Cerebellar cortex (tissue), 1 donor: ENCODE measurements at regions not wholly inside any gene's neighbourhood (a gene's known extent, or its start where the extent isn't known, plus 50 kb on each side); places are given as distances from the start of the nearest gene placed in this dataset.

Experiments used
- DNase-seq: peaks from one replicate; pipeline ENCODE4 v3.0.0-alpha.2; 2015; ENCODE audit warnings: low spot score

- DNase-seq = no peak
These were observed 214.9 kb upstream of the ARHGAP24 start for GRCh38 chr4:85260064-85260463.

- no peak for DNase-seq
These were observed 209.7 kb upstream of the ARHGAP24 start for GRCh38 chr4:85265234-85265633.

- DNase-seq = no peak
These were observed 206.8 kb upstream of the ARHGAP24 start for GRCh38 chr4:85268188-85268587.

- DNase-seq = no peak
These were observed 206.0 kb upstream of the ARHGAP24 start for GRCh38 chr4:85268961-85269360.

GRCh38 chr4:85274955-85275354 lies 200.0 kb upstream of the ARHGAP24 start:
- DNase-seq = no peak

GRCh38 chr4:85280963-85281362 lies 194.0 kb upstream of the ARHGAP24 start:
- DNase-seq = no peak

- no peak for DNase-seq
These were observed 183.7 kb upstream of the ARHGAP24 start for GRCh38 chr4:85291226-85291625.

GRCh38 chr4:85298037-85298436 lies 176.9 kb upstream of the ARHGAP24 start:
- DNase-seq = no peak

GRCh38 chr4:85302193-85302736 lies 172.7 kb upstream of the ARHGAP24 start:
- no peak for DNase-seq

GRCh38 chr4:85302756-85303155 lies 172.2 kb upstream of the ARHGAP24 start:
- no peak for DNase-seq

- DNase-seq = no peak
These were observed 156.5 kb upstream of the ARHGAP24 start for GRCh38 chr4:85318415-85318814.

- DNase-seq = no peak
These were observed 116.1 kb upstream of the ARHGAP24 start for GRCh38 chr4:85358831-85359230.

GRCh38 chr4:85362550-85362949 lies 112.4 kb upstream of the ARHGAP24 start:
- DNase-seq = no peak

GRCh38 chr4:85367815-85368214 lies 107.1 kb upstream of the ARHGAP24 start:
- no peak for DNase-seq

GRCh38 chr4:85368240-85368639 lies 106.7 kb upstream of the ARHGAP24 start:
- DNase-seq = no peak

- DNase-seq = no peak
These were observed 106.0 kb upstream of the ARHGAP24 start for GRCh38 chr4:85368932-85369331.

- DNase-seq = no peak
These were observed 105.1 kb upstream of the ARHGAP24 start for GRCh38 chr4:85369703-85370380.

- peak; percentile 21 for DNase-seq
These were observed 104.4 kb upstream of the ARHGAP24 start for GRCh38 chr4:85370400-85371032.

- DNase-seq = no peak
These were observed 102.0 kb upstream of the ARHGAP24 start for GRCh38 chr4:85372966-85373365.

GRCh38 chr4:85376285-85376684 lies 98.7 kb upstream of the ARHGAP24 start:
- DNase-seq = no peak

GRCh38 chr4:85381968-85382367 lies 93.0 kb upstream of the ARHGAP24 start:
- DNase-seq = no peak

GRCh38 chr4:85391071-85391470 lies 83.9 kb upstream of the ARHGAP24 start:
- DNase-seq = no peak

- DNase-seq = no peak
These were observed 83.2 kb upstream of the ARHGAP24 start for GRCh38 chr4:85391589-85392410.
